Keratinocyte (primary cell): ENCODE measurements at regions not wholly inside any gene's neighbourhood (a gene's known extent, or its start where the extent isn't known, plus 50 kb on each side); places are given as distances from the start of the nearest gene placed in this dataset.

Experiments used
- CTCF ChIP-seq, 3 experiments: IDR thresholded peaks in 1 of 3; conservative IDR thresholded peaks in 1 of 3; optimal IDR thresholded peaks in 1 of 3; 2 replicates in 2 of 3; 3 replicates in 1 of 3; pipeline versions ENCODE3 to v1.5.1; 2011; ENCODE audit warnings: low read length in 3 of 3, mild to moderate bottlenecking in 3 of 3, moderate library complexity in 2 of 3, control low read depth in 1 of 3, inconsistent platforms in 1 of 3; ENCODE audit not compliant: insufficient read depth in 2 of 3; ENCODE audit errors: extremely low read depth in 1 of 3
- EZH2 ChIP-seq: IDR thresholded peaks from one replicate; pipeline ENCODE4 v1.6.1; 2012; ENCODE audit warnings: inconsistent platforms, mild to moderate bottlenecking, low read length, moderate library complexity

- no peak for TF ChIP-seq EZH2
- no peak for TF ChIP-seq CTCF (optimal IDR thresholded peaks at IDR 0.05 in 1 of 3, IDR thresholded peaks at IDR 0.05 in 1 of 3, conservative IDR thresholded peaks at IDR 0.05 in 1 of 3; ENCODE audit: extremely low read depth in 1 of 3, insufficient read depth in 2 of 3, low read length in 3 of 3)
Observed at GRCh38 chr14:97444248-97444647, 647.1 kb downstream of the VRK1 start.
